HepG2 (cell line): ENCODE measurements at regions not wholly inside any gene's neighbourhood (a gene's known extent, or its start where the extent isn't known, plus 50 kb on each side); places are given as distances from the start of the nearest gene placed in this dataset.

ENCODE experiments used
- ATAC-seq: fragments of 200-7000 bp; cut with Tn5 transposase; 3 replicates; pipeline ENCODE4 v1.9.1; 2020; ENCODE audit warnings: mild to moderate bottlenecking, moderate library complexity
- BruUV-seq: library from RNA; stranded (reverse); fragments of 400-500 nt; replicated peaks from 2 replicates; lab custom pipeline; 2021; lab: Mats Ljungman, UMichigan
- CTCF ChIA-PET: fragments of 300-600 bp; formaldehyde crosslinking; extraction: SDS; loops from one replicate; lab custom pipeline; 2021; ENCODE audit warnings: low total read pairs, inconsistent platforms, low intra/inter-chr PET ratio; lab: Yijun Ruan, JAX
- POLR2A ChIA-PET: fragments of 350-600 bp; sonication (Branson Sonifier 250); formaldehyde crosslinking; loops from one replicate; lab custom pipeline; 2020; ENCODE audit warnings: antibody characterized with exemption, inconsistent platforms; lab: Yijun Ruan, JAX
- DNase-seq: peaks from one replicate; pipeline ENCODE4 v3.0.0-alpha.2; 2015; ENCODE audit warnings: low spot score
- FAIRE-seq: peaks from 3 replicates; lab custom pipeline; 2011; peaks lifted over from hg19 to GRCh38; lab: Jason Lieb, UNC
- H2AFZ ChIP-seq: one replicate; pipeline ENCODE4 v1.6.1; 2011; ENCODE audit warnings: low read length, inconsistent platforms
- H3K27ac ChIP-seq: fragments of 300-600 bp; 3 replicates; pipeline ENCODE4 v1.8.0; 2011; ENCODE audit warnings: mixed run types, mild to moderate bottlenecking, mixed read lengths, low read length, inconsistent platforms; ENCODE audit not compliant: insufficient read depth; ENCODE audit errors: extremely low read length
- H3K27me3 ChIP-seq, 2 experiments: fragments of 200-600 bp in 1 of 2; 2 replicates in 1 of 2; 3 replicates in 1 of 2; pipeline versions ENCODE4 v1.6.0 to v1.8.0; 2011; ENCODE audit warnings: low read length in 2 of 2, mild to moderate bottlenecking in 2 of 2, moderate library complexity in 2 of 2, inconsistent platforms in 1 of 2; ENCODE audit not compliant: insufficient read depth in 2 of 2, control insufficient read depth in 1 of 2
- H3K36me3 ChIP-seq, 2 experiments: fragments of 200-600 bp in 1 of 2; replicated peaks in 1 of 2; 2 replicates in 1 of 2; 3 replicates in 1 of 2; pipeline versions ENCODE4 v1.5.1 to v1.8.0; 2011; ENCODE audit warnings: low read length in 2 of 2, inconsistent platforms in 1 of 2; ENCODE audit not compliant: insufficient read depth in 2 of 2, control insufficient read depth in 1 of 2
- H3K4me1 ChIP-seq: 2 replicates; pipeline ENCODE4 v1.5.1; 2012; ENCODE audit warnings: low read length, inconsistent platforms; ENCODE audit not compliant: insufficient read depth
- H3K4me2 ChIP-seq: 2 replicates; pipeline ENCODE4 v1.6.0; 2011; ENCODE audit warnings: low read depth, low read length, inconsistent platforms
- H3K4me3 ChIP-seq, 3 experiments: fragments of 200-600 bp in 1 of 3; sonication (generic), shearing (Covaris generic) in 1 of 3; replicated peaks in 1 of 3; 2 replicates each; pipeline ENCODE4 v1.5.1; 2011 to 2016; ENCODE audit warnings: low read length in 3 of 3, inconsistent platforms in 2 of 3, low read depth in 2 of 3, mild to moderate bottlenecking in 2 of 3, control low read depth in 1 of 3, mixed read lengths in 1 of 3; ENCODE audit not compliant: insufficient read depth in 1 of 3
- H3K79me2 ChIP-seq: one replicate; pipeline ENCODE4 v1.6.1; 2011; ENCODE audit warnings: low read length, inconsistent platforms; ENCODE audit not compliant: insufficient read depth
- H3K9ac ChIP-seq: 2 replicates; pipeline ENCODE4 v1.6.0; 2011; ENCODE audit warnings: mild to moderate bottlenecking, low read depth, low read length, inconsistent platforms; ENCODE audit not compliant: insufficient read depth
- H3K9me3 ChIP-seq: 2 replicates; pipeline ENCODE4 v1.5.1; 2012; ENCODE audit warnings: mild to moderate bottlenecking, low read length
- H4K20me1 ChIP-seq: 2 replicates; pipeline ENCODE4 v1.6.0; 2011; ENCODE audit warnings: inconsistent platforms, mild to moderate bottlenecking, low read length, moderate library complexity; ENCODE audit not compliant: insufficient read depth
- ADNP ChIP-seq: sonication (generic); formaldehyde crosslinking; IDR thresholded peaks from 2 replicates; pipeline ENCODE4 v1.4.0; 2020; ENCODE audit warnings: missing genetic modification reagents
- ARID5B ChIP-seq: IDR thresholded peaks from 2 replicates; pipeline ENCODE4 v1.4.0; 2020; ENCODE audit warnings: mild to moderate bottlenecking, missing genetic modification reagents
- DRAP1 ChIP-seq: IDR thresholded peaks from 2 replicates; pipeline ENCODE4 v1.6.1; 2016; ENCODE audit warnings: missing genetic modification reagents, missing compliant biosample characterization
- GRHL1 ChIP-seq: sonication (generic); formaldehyde crosslinking; conservative IDR thresholded peaks from 2 replicates; pipeline ENCODE4 v1.8.0; 2022; ENCODE audit warnings: missing genetic modification reagents
- HNRNPLL ChIP-seq: fragments of 200-400 bp; formaldehyde crosslinking; IDR thresholded peaks from 2 replicates; pipeline ENCODE4 v1.6.1; 2017; ENCODE audit warnings: mild to moderate bottlenecking, low read depth, low read length; ENCODE audit not compliant: poor library complexity, severe bottlenecking
- NFRKB ChIP-seq: fragments of 450-650 bp; IDR thresholded peaks from 2 replicates; pipeline ENCODE4 v1.6.1; 2017
- NR0B2 ChIP-seq: sonication (generic); formaldehyde crosslinking; IDR thresholded peaks from 2 replicates; pipeline ENCODE4 v1.4.0; 2020; ENCODE audit warnings: mild to moderate bottlenecking, missing genetic modification reagents
- POLR2G ChIP-seq: fragments of 200-400 bp; formaldehyde crosslinking; IDR thresholded peaks from 2 replicates; pipeline ENCODE4 v1.6.1; 2018; ENCODE audit warnings: mild to moderate bottlenecking, low read depth, low read length, moderate library complexity
- ZFP36L2 ChIP-seq: sonication (generic); formaldehyde crosslinking; IDR thresholded peaks from 2 replicates; pipeline ENCODE4 v1.4.0; 2020; ENCODE audit warnings: missing genetic modification reagents
- ZFY ChIP-seq: sonication (generic); formaldehyde crosslinking; IDR thresholded peaks from 2 replicates; pipeline ENCODE4 v1.4.0; 2020; ENCODE audit warnings: missing genetic modification reagents
- ZKSCAN5 ChIP-seq: sonication (generic); formaldehyde crosslinking; IDR thresholded peaks from 2 replicates; pipeline ENCODE4 v1.5.1; 2020; ENCODE audit warnings: mild to moderate bottlenecking, missing genetic modification reagents
- ZNF280D ChIP-seq: sonication (generic); formaldehyde crosslinking; IDR thresholded peaks from 2 replicates; pipeline ENCODE4 v1.5.1; 2020; ENCODE audit warnings: mild to moderate bottlenecking, missing genetic modification reagents
- ZNF335 ChIP-seq: sonication (generic); formaldehyde crosslinking; IDR thresholded peaks from 2 replicates; pipeline ENCODE4 v1.4.0; 2020; ENCODE audit warnings: missing genetic modification reagents
- ZNF776 ChIP-seq: sonication (generic); formaldehyde crosslinking; IDR thresholded peaks from 2 replicates; pipeline ENCODE4 v1.4.0; 2020; ENCODE audit warnings: mild to moderate bottlenecking, missing genetic modification reagents
- WGBS: methylation state at CpG from one replicate; pipeline ENCODE4 v1.1.6; 2017; ENCODE audit warnings: low lambda C conversion rate; 5-methylcytosine and 5-hydroxymethylcytosine counted together
- in situ Hi-C: cut with HindIII; loops from 2 replicates; pipeline ENCODE4 v1.10.0; 2017; ENCODE audit warnings: low pct_unique_long_range_greater_than_20kb; ENCODE audit not compliant: extremely low pct_ligation_motif_present
- intact Hi-C: fragments of 100-400 bp; cut with micrococcal nuclease; formaldehyde crosslinking; loops from one replicate; pipeline ENCODE4 v1.10.0; 2022; ENCODE audit not compliant: unreplicated experiment
- TF ChIP-seq, protein P1 (sequence below): sonication (generic); formaldehyde crosslinking; IDR thresholded peaks from 2 replicates; pipeline ENCODE4 v1.5.1; 2020; ENCODE audit warnings: mild to moderate bottlenecking, missing genetic modification reagents, moderate library complexity

GRCh38 chr20:51902933-51903332 lies 100.6 kb upstream of the SALL4 start:
- BruUV-seq, result no TSS peak
- H4K20me1 ChIP-seq, result no peaks in the 10 kb centered on the region
- intact Hi-C loops (no loop called here), in situ Hi-C loops (no loop called here)
- H3K79me2 ChIP-seq, result no peaks in the 10 kb centered on the region
- 59% methylated on average over 6 of the region's 6 CpGs for WGBS
- H3K27ac ChIP-seq, result no peak overlapping the region
- no peak overlapping the region for H3K9ac ChIP-seq
- H3K36me3 ChIP-seq, result no peaks in the 10 kb centered on the region
- H3K4me2 ChIP-seq, result no peak overlapping the region
- no peaks in the 10 kb centered on the region; a peak in 1 of 5 replicates for H3K27me3 ChIP-seq
- ATAC-seq (no peak), FAIRE-seq (no peak), DNase-seq (no peak)
- ChIA-PET CTCF (no interaction called here), POLR2A (no interaction called here)
- no peak overlapping the region for H2AFZ ChIP-seq
- no peaks in the 10 kb centered on the region for H3K4me1 ChIP-seq
- no peak overlapping the region for H3K4me3 ChIP-seq
- no peaks in the 10 kb centered on the region for H3K9me3 ChIP-seq
- TF ChIP-seq ADNP (CRISPR knock-in tag) (no peak), HNRNPLL (no peak), ZKSCAN5 (CRISPR knock-in tag) (no peak), GRHL1 (CRISPR knock-in tag) (no peak), ZNF335 (CRISPR knock-in tag) (no peak), DRAP1 (no peak), ZNF280D (no peak), ZFP36L2 (CRISPR knock-in tag) (no peak), POLR2G (no peak), ZFY (CRISPR knock-in tag) (no peak), ARID5B (CRISPR knock-in tag) (no peak), NFRKB (no peak), NR0B2 (CRISPR knock-in tag) (no peak), ZNF776 (CRISPR knock-in tag) (no peak)
- TF ChIP-seq, protein P1, sequence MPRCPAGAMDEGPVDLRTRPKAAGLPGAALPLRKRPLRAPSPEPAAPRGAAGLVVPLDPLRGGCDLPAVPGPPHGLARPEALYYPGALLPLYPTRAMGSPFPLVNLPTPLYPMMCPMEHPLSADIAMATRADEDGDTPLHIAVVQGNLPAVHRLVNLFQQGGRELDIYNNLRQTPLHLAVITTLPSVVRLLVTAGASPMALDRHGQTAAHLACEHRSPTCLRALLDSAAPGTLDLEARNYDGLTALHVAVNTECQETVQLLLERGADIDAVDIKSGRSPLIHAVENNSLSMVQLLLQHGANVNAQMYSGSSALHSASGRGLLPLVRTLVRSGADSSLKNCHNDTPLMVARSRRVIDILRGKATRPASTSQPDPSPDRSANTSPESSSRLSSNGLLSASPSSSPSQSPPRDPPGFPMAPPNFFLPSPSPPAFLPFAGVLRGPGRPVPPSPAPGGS, result no peak
